ENCODE measurements at regions not wholly inside any gene's neighbourhood (a gene's known extent, or its start where the extent isn't known, plus 50 kb on each side); places are given as distances from the start of the nearest gene placed in this dataset.

DNA sequence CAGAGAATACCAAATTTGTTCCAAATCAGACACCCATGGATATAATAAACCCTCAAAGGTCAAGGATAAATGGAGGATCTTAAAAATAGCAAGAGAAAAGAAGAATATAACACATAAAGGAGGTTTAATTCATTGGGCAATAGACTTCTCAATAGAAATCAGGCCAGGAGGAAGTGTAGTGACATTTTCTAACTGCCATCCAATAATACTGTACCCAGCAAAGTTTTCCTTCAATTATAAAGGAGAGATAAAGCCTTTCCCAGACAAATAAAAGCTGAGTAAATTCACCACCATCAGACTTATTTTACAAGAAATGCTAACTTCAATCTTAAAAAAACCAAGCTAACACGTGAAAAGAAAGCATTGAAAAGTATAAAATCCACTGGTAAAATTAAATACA is 121.6 kb downstream of the MSTN start:
- ChIA-PET CTCF (no interaction called here), POLR2A (no interaction called here)
- Histone ChIP-seq H3K4me3 (ENCODE audit: low read length) (no peak overlapping the region), H3K9me3 (ENCODE audit: control insufficient read depth in 2 of 3, low read length in 3 of 3) (peaks cover 0 to 22% (median 0%) of the 10 kb centered on the region in 3 experiments), H3K27ac (ENCODE audit: low read depth, low read length) (no peak overlapping the region), H3K4me1 (ENCODE audit: control insufficient read depth in 2 of 2, insufficient read depth in 2 of 2, low read length in 2 of 2) (no peaks in the 10 kb centered on the region), H3K36me3 (ENCODE audit: control insufficient read depth in 2 of 3, insufficient read depth in 3 of 3, low read length in 3 of 3) (no peaks in the 10 kb centered on the region), H3K27me3 (ENCODE audit: control insufficient read depth in 2 of 2, insufficient read depth in 2 of 2, low read length in 2 of 2) (no peaks in the 10 kb centered on the region)
- Mint-ChIP-seq H3K4me1 (no peaks in the 10 kb centered on the region), H3K9me3 (peaks cover 8 to 69% (median 30%) of the 10 kb centered on the region in 11 donors), H3K27me3 (peaks cover 0 to 14% (median 6%) of the 10 kb centered on the region in 5 donors), H3K27ac (no peak overlapping the region), H3K36me3 (peaks cover 0 to 10% (median 0%) of the 10 kb centered on the region in 5 donors), H3K4me3 (no peak overlapping the region)
- DNase-seq (no peak), ATAC-seq (no peak)
- intact Hi-C loops (cut with micrococcal nuclease): no loop called here

DNA sequence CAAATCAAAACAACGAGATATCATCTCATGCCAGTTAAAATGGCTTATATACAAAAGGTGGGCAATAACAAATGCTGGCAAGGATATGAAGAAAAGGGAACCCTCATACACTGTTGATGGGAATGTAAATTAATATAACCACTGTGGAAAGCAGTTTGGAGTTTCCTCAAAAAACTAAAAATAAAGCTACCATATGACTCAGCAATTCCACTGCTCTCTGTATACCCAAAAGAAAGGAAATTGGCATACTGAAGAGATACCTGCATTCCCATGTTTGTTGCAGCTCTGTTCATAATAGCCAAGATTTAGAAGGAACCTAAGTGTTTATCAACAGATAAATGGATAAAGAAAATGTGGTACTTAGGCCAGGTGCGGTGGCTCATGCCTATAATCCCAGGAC is 124.8 kb downstream of the MSTN start:
- peaks cover 0 to 19% (median 9%) of the 10 kb centered on the region in 5 donors for H3K27me3 Mint-ChIP-seq
- no peak for ATAC-seq

DNA sequence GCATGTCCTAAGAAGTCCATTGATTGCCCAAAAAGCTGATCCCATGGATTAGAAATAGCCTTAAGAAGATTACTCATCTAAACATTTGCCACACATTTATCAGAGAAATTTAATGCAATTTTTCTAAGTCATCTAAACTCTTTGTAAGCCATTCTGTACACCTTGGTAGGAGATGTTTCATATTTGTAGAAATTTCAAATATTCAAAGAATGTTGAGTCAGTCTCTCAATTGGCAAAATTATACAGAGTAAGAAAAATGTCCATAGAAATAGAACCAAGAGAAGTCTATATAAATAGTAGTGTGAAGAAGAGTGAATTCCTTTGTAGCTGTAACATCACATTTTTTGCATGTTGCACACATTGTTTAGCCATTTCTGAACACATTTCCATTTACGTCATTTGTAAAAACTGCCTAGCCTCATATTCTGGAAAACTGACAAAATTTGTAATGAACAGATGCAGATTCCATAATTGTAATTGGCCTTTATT is 128.6 kb downstream of the MSTN start:
- Histone ChIP-seq H3K4me1 (ENCODE audit: control insufficient read depth in 2 of 2, insufficient read depth in 2 of 2, low read length in 2 of 2) (no peaks in the 10 kb centered on the region), H3K4me3 (ENCODE audit: low read length) (no peak overlapping the region), H3K27me3 (ENCODE audit: control insufficient read depth in 2 of 2, insufficient read depth in 2 of 2, low read length in 2 of 2) (no peaks in the 10 kb centered on the region), H3K9me3 (ENCODE audit: control insufficient read depth in 2 of 3, low read length in 3 of 3) (no peaks in the 10 kb centered on the region), H3K36me3 (ENCODE audit: control insufficient read depth in 2 of 3, insufficient read depth in 3 of 3, low read length in 3 of 3) (no peaks in the 10 kb centered on the region), H3K27ac (ENCODE audit: low read depth, low read length) (no peak overlapping the region)
- no peak overlapping the region for H3K4me3 Mint-ChIP-seq
- H3K9me3 Mint-ChIP-seq: peaks cover 0 to 14% (median 5%) of the 10 kb centered on the region in 11 donors
- intact Hi-C loops (cut with micrococcal nuclease): no loop called here
- H3K36me3 Mint-ChIP-seq: no peaks in the 10 kb centered on the region
- ChIA-PET POLR2A (no interaction called here), CTCF (no interaction called here)
- ATAC-seq (no peak), DNase-seq (no peak)
- no peak overlapping the region for H3K27ac Mint-ChIP-seq
- H3K4me1 Mint-ChIP-seq: no peaks in the 10 kb centered on the region
- peaks cover 2 to 24% (median 13%) of the 10 kb centered on the region in 5 donors for H3K27me3 Mint-ChIP-seq

More for the DNA sequence above, 124.8 kb downstream of the MSTN start:
- H3K4me3 Mint-ChIP-seq: no peak overlapping the region
- Histone ChIP-seq H3K4me3 (ENCODE audit: low read length) (no peak overlapping the region), H3K36me3 (ENCODE audit: control insufficient read depth in 2 of 3, insufficient read depth in 3 of 3, low read length in 3 of 3) (no peaks in the 10 kb centered on the region), H3K27me3 (ENCODE audit: control insufficient read depth in 2 of 2, insufficient read depth in 2 of 2, low read length in 2 of 2) (no peaks in the 10 kb centered on the region), H3K4me1 (ENCODE audit: control insufficient read depth in 2 of 2, insufficient read depth in 2 of 2, low read length in 2 of 2) (no peaks in the 10 kb centered on the region), H3K27ac (ENCODE audit: low read depth, low read length) (no peak overlapping the region), H3K9me3 (ENCODE audit: control insufficient read depth in 2 of 3, low read length in 3 of 3) (peaks cover 0 to 10% (median 0%) of the 10 kb centered on the region in 3 experiments)
- intact Hi-C loops (cut with micrococcal nuclease): no loop called here
- no peak for DNase-seq
- ChIA-PET POLR2A (no interaction called here), CTCF (no interaction called here)
- no peaks in the 10 kb centered on the region for H3K4me1 Mint-ChIP-seq
- H3K27ac Mint-ChIP-seq: no peak overlapping the region
- H3K9me3 Mint-ChIP-seq: peaks cover 7 to 51% (median 23%) of the 10 kb centered on the region in 11 donors
- peaks cover 0 to 9% (median 0%) of the 10 kb centered on the region in 5 donors for H3K36me3 Mint-ChIP-seq

DNA sequence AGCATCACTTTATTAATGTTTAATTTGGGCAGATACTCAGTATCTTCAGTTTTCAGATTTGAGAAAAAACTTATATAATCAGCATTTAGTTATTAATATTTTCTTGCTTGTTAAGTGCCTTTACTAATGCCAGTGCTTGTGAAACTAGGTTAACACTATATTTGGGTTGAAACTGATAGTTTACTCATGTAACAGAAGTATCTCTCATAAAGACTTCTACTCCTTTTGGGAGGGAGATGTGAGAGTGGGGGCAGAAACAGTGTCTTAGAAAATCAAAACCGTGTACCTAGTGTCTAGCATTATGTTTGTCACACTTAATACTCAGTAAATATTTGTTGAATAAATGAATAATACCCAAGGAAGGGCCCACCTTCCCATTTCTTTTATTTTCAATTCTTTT is 129.5 kb downstream of the MSTN start:
- Mint-ChIP-seq H3K27ac (no peak overlapping the region), H3K36me3 (no peaks in the 10 kb centered on the region), H3K9me3 (peaks cover 0 to 9% (median 3%) of the 10 kb centered on the region in 11 donors), H3K27me3 (peaks cover 5 to 24% (median 9%) of the 10 kb centered on the region in 5 donors), H3K4me1 (no peaks in the 10 kb centered on the region), H3K4me3 (no peak overlapping the region)
- DNase-seq: no peak
- no peak for ATAC-seq
- intact Hi-C loops (cut with micrococcal nuclease): no loop called here
- no peaks in the 10 kb centered on the region for H3K27me3 ChIP-seq (ENCODE audit: control insufficient read depth in 2 of 2, insufficient read depth in 2 of 2, low read length in 2 of 2)
- H3K4me1 ChIP-seq (ENCODE audit: control insufficient read depth in 2 of 2, insufficient read depth in 2 of 2, low read length in 2 of 2): no peaks in the 10 kb centered on the region
- H3K9me3 ChIP-seq (ENCODE audit: control insufficient read depth in 2 of 3, low read length in 3 of 3): no peaks in the 10 kb centered on the region
- no peak overlapping the region for H3K4me3 ChIP-seq (ENCODE audit: low read length)
- POLR2A ChIA-PET: no interaction called here
- no peaks in the 10 kb centered on the region for H3K36me3 ChIP-seq (ENCODE audit: control insufficient read depth in 2 of 3, insufficient read depth in 3 of 3, low read length in 3 of 3)
- CTCF ChIA-PET: no interaction called here
- H3K27ac ChIP-seq (ENCODE audit: low read depth, low read length): no peak overlapping the region

DNA sequence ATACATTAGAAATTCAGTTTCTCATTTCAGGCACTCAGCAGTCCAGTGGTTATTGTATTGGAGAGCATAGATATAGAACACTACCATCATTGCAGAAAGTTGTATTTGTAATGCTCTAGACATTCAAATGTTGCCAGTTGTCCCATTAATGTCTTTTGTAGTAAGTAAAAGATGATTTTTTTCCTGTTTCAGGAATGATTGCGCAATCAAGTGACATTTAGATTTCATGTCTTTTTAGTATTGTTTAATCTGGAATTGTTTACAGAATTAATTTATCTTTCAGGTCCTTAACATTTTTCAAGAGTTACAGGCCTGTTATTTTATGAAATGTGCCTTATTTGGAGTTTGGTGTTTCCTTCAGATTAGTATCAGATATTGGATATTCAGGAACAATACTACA is 134.7 kb downstream of the MSTN start:
- H3K9me3 Mint-ChIP-seq: peaks cover 0 to 2% (median 0%) of the 10 kb centered on the region in 11 donors
- POLR2A ChIA-PET: no interaction called here
- H3K9me3 ChIP-seq (ENCODE audit: control insufficient read depth in 2 of 3, low read length in 3 of 3): no peaks in the 10 kb centered on the region
- peaks cover 4 to 17% (median 5%) of the 10 kb centered on the region in 5 donors for H3K27me3 Mint-ChIP-seq
- CTCF ChIA-PET: no interaction called here
- DNase-seq: no peak
- H3K4me3 Mint-ChIP-seq: no peak overlapping the region
- no peaks in the 10 kb centered on the region for H3K36me3 Mint-ChIP-seq
- no peak overlapping the region for H3K27ac Mint-ChIP-seq
- H3K4me3 ChIP-seq (ENCODE audit: low read length): no peak overlapping the region
- H3K36me3 ChIP-seq (ENCODE audit: control insufficient read depth in 2 of 3, insufficient read depth in 3 of 3, low read length in 3 of 3): no peaks in the 10 kb centered on the region
- no peak for ATAC-seq
- no peaks in the 10 kb centered on the region for H3K27me3 ChIP-seq (ENCODE audit: control insufficient read depth in 2 of 2, insufficient read depth in 2 of 2, low read length in 2 of 2)
- H3K27ac ChIP-seq (ENCODE audit: low read depth, low read length): no peak overlapping the region
- no peaks in the 10 kb centered on the region for H3K4me1 Mint-ChIP-seq
- H3K4me1 ChIP-seq (ENCODE audit: control insufficient read depth in 2 of 2, insufficient read depth in 2 of 2, low read length in 2 of 2): no peaks in the 10 kb centered on the region
- intact Hi-C loops (cut with micrococcal nuclease): no loop called here
